Naive thymus-derived CD4-positive, alpha-beta T cell (primary cell): ENCODE measurements at regions not wholly inside any gene's neighbourhood (a gene's known extent, or its start where the extent isn't known, plus 50 kb on each side); places are given as distances from the start of the nearest gene placed in this dataset.

ENCODE experiments used
- ATAC-seq: fragments of 150-1000 bp; cut with Tn5 transposase; 2 replicates; pipeline ENCODE4 v1.10.0; 2021; ENCODE audit warnings: mild to moderate bottlenecking, moderate library complexity
- CTCF ChIA-PET: fragments of 350-600 bp; sonication (Branson Sonifier 250); formaldehyde crosslinking; loops from one replicate; lab custom pipeline; 2021; ENCODE audit warnings: antibody characterized with exemption; lab: Charles Lee
- POLR2A ChIA-PET: fragments of 350-600 bp; sonication (Branson Sonifier 250); formaldehyde crosslinking; loops from one replicate; lab custom pipeline; 2021; ENCODE audit warnings: antibody characterized with exemption, inconsistent platforms; lab: Charles Lee
- DNase-seq, 9 donors: peaks; one replicate each; pipeline versions ENCODE4 v3.0.0 to v3.0.0-alpha.2; 2020 to 2022; ENCODE audit warnings: mixed read lengths in 1 of 9
- H3K27ac ChIP-seq: one replicate; pipeline ENCODE4 v1.7.0; 2013; ENCODE audit warnings: mild to moderate bottlenecking, low read depth, low read length, moderate library complexity
- H3K27me3 ChIP-seq, 2 donors: one replicate each; pipeline ENCODE4 v1.7.0; 2013; ENCODE audit warnings: low read length in 2 of 2, mild to moderate bottlenecking in 2 of 2, moderate library complexity in 2 of 2; ENCODE audit not compliant: control insufficient read depth in 2 of 2, insufficient read depth in 2 of 2
- H3K36me3 ChIP-seq, 3 experiments: 1 replicate in 2 of 3; 2 replicates in 1 of 3; pipeline ENCODE4 v1.7.0; 2013; ENCODE audit warnings: low read length in 3 of 3, mild to moderate bottlenecking in 3 of 3, moderate library complexity in 1 of 3; ENCODE audit not compliant: insufficient read depth in 3 of 3, control insufficient read depth in 2 of 3
- H3K4me1 ChIP-seq, 2 donors: one replicate each; pipeline ENCODE4 v1.7.0; 2013; ENCODE audit warnings: low read length in 2 of 2, mild to moderate bottlenecking in 2 of 2, moderate library complexity in 1 of 2; ENCODE audit not compliant: control insufficient read depth in 2 of 2, insufficient read depth in 2 of 2
- H3K4me3 ChIP-seq: 2 replicates; pipeline ENCODE4 v1.7.0; 2013; ENCODE audit warnings: mild to moderate bottlenecking, low read length
- H3K9me3 ChIP-seq, 3 experiments: 1 replicate in 2 of 3; 2 replicates in 1 of 3; pipeline ENCODE4 v1.7.0; 2013; ENCODE audit warnings: low read length in 3 of 3; ENCODE audit not compliant: control insufficient read depth in 2 of 3
- H3K27ac Mint-ChIP-seq, 9 donors: one replicate each; pipeline ENCODE4 v1.8.0; 2020 to 2022; ENCODE audit warnings: mixed read lengths in 9 of 9, mild to moderate bottlenecking in 8 of 9, moderate library complexity in 5 of 9, inconsistent platforms in 2 of 9
- H3K27me3 Mint-ChIP-seq, 5 donors: one replicate each; pipeline ENCODE4 v1.8.0; 2021 to 2022; ENCODE audit warnings: mixed read lengths in 5 of 5, mild to moderate bottlenecking in 1 of 5
- H3K36me3 Mint-ChIP-seq, 5 donors: one replicate each; pipeline ENCODE4 v1.8.0; 2020 to 2022; ENCODE audit warnings: mixed read lengths in 5 of 5, mild to moderate bottlenecking in 3 of 5, inconsistent platforms in 1 of 5
- H3K4me1 Mint-ChIP-seq, 7 donors: one replicate each; pipeline ENCODE4 v1.8.0; 2020 to 2022; ENCODE audit warnings: mixed read lengths in 7 of 7, mild to moderate bottlenecking in 3 of 7, inconsistent platforms in 1 of 7
- H3K4me3 Mint-ChIP-seq, 10 donors: one replicate each; pipeline ENCODE4 v1.8.0; 2020 to 2022; ENCODE audit warnings: mild to moderate bottlenecking in 10 of 10, mixed read lengths in 10 of 10, moderate library complexity in 6 of 10, inconsistent platforms in 2 of 10
- H3K9me3 Mint-ChIP-seq, 11 donors: one replicate each; pipeline ENCODE4 v1.8.0; 2020 to 2022; ENCODE audit warnings: mixed read lengths in 11 of 11, mild to moderate bottlenecking in 4 of 11, inconsistent platforms in 1 of 11, moderate library complexity in 1 of 11
- intact Hi-C, 2 donors: fragments of 100-400 bp; cut with micrococcal nuclease; formaldehyde crosslinking; loops; one replicate each; pipeline ENCODE4 v1.15.1; 2023

DNA sequence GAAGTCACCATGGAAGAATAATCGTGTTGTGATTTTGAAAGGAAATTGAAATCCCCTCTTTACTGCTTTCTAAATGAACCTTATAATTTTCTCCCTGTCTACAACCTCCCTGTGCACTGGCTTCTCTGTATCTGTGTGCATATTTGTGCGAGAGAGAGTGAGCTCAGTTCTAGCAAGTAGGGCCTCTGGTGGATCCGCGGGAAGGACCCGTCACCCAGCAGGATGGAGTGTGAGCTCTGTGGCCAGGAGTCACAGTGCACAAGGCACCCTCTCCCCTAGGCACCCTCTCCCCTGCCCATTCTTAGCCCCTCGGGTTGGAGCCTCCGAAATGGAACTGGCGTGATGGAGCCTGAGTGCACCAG is 109.0 kb downstream of the TRIM29 start:
- H3K27me3 Mint-ChIP-seq, result peaks cover 2 to 21% (median 11%) of the 10 kb centered on the region in 5 donors
- CTCF ChIA-PET, result no interaction called here
- H3K36me3 Mint-ChIP-seq, result no peaks in the 10 kb centered on the region
- no peak for ATAC-seq
- no peak for DNase-seq
- H3K4me1 Mint-ChIP-seq, result no peaks in the 10 kb centered on the region
- Histone ChIP-seq H3K4me3 (no peak overlapping the region), H3K9me3 (no peaks in the 10 kb centered on the region), H3K27ac (no peak overlapping the region), H3K27me3 (no peaks in the 10 kb centered on the region), H3K4me1 (no peaks in the 10 kb centered on the region), H3K36me3 (no peaks in the 10 kb centered on the region)
- intact Hi-C loops, result no loop called here
- no peak overlapping the region for H3K4me3 Mint-ChIP-seq
- peaks cover 0 to 4% (median 0%) of the 10 kb centered on the region in 11 donors for H3K9me3 Mint-ChIP-seq
- H3K27ac Mint-ChIP-seq, result no peak overlapping the region
- POLR2A ChIA-PET, result no interaction called here

DNA sequence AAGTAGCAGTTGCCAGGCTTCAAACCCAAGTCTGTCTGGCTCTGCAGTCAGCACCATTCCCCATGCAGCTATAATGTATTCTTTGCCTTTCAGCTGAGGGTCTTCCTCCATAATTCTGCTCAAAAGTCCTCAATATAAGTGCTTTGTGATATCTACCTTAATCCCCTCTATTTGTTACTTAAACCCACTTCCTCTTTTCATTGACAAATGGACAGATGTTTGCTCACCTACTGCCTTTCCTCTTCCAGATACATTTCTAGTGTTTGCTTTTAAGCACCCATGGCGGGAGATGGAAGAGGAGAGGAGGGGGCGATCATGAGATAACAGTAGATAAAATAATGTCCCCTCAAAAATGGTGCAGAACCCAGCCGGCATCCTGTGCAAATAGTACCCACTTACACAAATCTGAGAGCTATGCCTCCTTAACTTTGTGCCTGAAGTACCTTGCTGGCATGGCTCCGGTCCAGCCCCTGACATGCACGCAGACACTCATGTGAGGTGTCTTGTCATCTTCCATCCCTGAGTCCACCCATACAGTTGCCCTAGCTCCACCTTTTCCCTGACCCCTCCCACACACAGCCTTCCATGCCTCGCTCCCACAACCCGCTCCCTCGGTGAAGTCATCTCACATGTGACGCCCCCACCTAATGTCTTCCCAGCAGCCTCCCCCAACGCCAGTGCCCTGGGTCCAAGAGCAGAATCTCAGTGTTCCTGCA is 109.6 kb downstream of the TRIM29 start:
- Histone ChIP-seq H3K9me3 (no peaks in the 10 kb centered on the region), H3K4me3 (no peak overlapping the region), H3K27ac (no peak overlapping the region), H3K4me1 (no peaks in the 10 kb centered on the region), H3K27me3 (no peaks in the 10 kb centered on the region), H3K36me3 (no peaks in the 10 kb centered on the region)
- Mint-ChIP-seq H3K9me3 (peaks cover 0 to 4% (median 0%) of the 10 kb centered on the region in 11 donors), H3K4me1 (no peaks in the 10 kb centered on the region), H3K4me3 (no peak overlapping the region), H3K36me3 (no peaks in the 10 kb centered on the region), H3K27me3 (peaks cover 2 to 27% (median 13%) of the 10 kb centered on the region in 5 donors), H3K27ac (no peak overlapping the region)
- CTCF ChIA-PET, result no interaction called here
- ATAC-seq (no peak), DNase-seq (no peak)
- intact Hi-C loops, result no loop called here
- POLR2A ChIA-PET, result no interaction called here

DNA sequence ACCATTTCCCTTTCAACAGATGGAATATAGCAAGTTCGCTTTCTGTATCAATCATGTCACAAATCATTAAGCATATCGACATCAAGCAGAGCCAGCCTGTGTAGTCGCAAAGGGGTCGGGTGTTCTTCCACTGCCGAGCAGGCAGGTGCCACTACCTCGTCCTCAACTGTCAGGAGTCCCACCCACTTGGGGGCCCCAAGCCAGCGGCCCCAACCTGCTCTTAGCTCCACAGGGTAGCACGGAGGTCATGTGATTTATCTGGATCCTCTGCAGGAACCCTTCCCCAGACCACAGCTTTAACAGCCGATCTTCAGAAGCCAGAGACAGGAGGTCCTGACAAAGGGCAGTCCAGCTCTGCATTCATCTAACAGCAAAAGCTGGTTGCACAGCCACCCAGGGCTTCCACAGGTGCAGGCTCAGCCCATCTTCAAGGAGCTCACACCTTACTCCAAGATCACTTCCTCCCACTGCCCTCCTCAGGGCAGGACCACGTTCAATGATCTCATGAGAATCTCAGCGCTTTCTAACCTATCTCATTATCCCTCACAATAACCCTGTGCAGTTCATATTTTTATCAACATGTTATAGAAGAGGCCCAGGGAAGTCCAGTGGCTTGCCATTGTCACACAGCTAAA is 110.2 kb downstream of the TRIM29 start:
- H3K27ac Mint-ChIP-seq, result no peak overlapping the region
- no peaks in the 10 kb centered on the region for H3K4me1 Mint-ChIP-seq
- H3K4me1 ChIP-seq, result no peaks in the 10 kb centered on the region

DNA sequence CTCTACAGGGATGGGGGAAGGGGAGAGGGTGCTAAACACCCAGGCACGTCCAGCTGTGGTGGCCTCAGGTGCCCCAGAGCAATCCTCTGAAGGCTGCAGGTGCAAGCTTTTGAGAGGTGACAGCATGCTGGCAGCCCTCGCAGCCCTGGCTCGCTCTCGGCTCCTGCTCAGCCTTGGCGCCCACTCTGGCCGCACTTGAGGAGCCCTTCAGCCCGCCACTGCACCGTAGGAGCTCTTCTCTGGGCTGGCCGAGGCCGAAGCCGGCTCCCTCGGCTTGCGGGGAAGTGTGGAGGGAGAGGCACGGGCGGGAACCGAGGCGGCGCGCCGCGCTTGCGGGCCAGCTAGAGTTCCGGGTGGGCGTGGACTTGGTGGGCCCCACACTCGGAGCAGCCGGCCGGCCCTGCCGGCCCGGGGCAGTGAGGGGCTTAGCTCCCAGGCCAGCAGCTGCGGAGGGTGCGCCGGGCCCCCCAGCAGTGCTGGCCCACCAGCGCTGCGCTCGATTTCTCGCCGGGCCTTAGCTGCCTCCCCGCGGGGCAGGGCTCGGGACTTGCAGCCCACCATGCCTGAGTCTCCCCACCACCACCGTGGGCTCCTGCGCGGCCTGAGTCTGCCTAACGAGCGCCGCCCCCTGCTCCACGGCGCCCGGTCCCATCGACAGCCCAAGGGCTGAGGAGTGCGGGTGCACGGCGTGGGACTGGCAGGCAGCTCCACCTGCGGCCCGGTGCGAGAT is 112.1 kb downstream of the TRIM29 start:
- Mint-ChIP-seq H3K9me3 (peaks cover 0 to 2% (median 0%) of the 10 kb centered on the region in 11 donors), H3K27me3 (peaks cover 0 to 33% (median 21%) of the 10 kb centered on the region in 5 donors), H3K4me3 (no peak overlapping the region), H3K4me1 (no peaks in the 10 kb centered on the region), H3K36me3 (no peaks in the 10 kb centered on the region), H3K27ac (no peak overlapping the region)
- no peak overlapping the region for H3K27ac ChIP-seq
- ATAC-seq (no peak), DNase-seq (no peak)
- ChIA-PET POLR2A (no interaction called here), CTCF (no interaction called here)
- no peaks in the 10 kb centered on the region for H3K9me3 ChIP-seq
- intact Hi-C loops, result no loop called here
- no peaks in the 10 kb centered on the region for H3K36me3 ChIP-seq
- H3K4me3 ChIP-seq, result no peak overlapping the region
- H3K4me1 ChIP-seq, result no peaks in the 10 kb centered on the region
- no peaks in the 10 kb centered on the region for H3K27me3 ChIP-seq

More for the DNA sequence above, 110.2 kb downstream of the TRIM29 start:
- H3K27ac ChIP-seq, result no peak overlapping the region
- intact Hi-C loops, result no loop called here
- H3K27me3 ChIP-seq, result no peaks in the 10 kb centered on the region
- no peaks in the 10 kb centered on the region for H3K36me3 ChIP-seq
- DNase-seq (no peak), ATAC-seq (no peak)
- CTCF ChIA-PET, result no interaction called here
- no peaks in the 10 kb centered on the region for H3K36me3 Mint-ChIP-seq
- H3K4me3 Mint-ChIP-seq, result no peak overlapping the region
- H3K27me3 Mint-ChIP-seq, result peaks cover 2 to 32% (median 17%) of the 10 kb centered on the region in 5 donors
- POLR2A ChIA-PET, result no interaction called here
- H3K9me3 ChIP-seq, result no peaks in the 10 kb centered on the region
- H3K4me3 ChIP-seq, result no peak overlapping the region
- peaks cover 0 to 2% (median 0%) of the 10 kb centered on the region in 11 donors for H3K9me3 Mint-ChIP-seq

DNA sequence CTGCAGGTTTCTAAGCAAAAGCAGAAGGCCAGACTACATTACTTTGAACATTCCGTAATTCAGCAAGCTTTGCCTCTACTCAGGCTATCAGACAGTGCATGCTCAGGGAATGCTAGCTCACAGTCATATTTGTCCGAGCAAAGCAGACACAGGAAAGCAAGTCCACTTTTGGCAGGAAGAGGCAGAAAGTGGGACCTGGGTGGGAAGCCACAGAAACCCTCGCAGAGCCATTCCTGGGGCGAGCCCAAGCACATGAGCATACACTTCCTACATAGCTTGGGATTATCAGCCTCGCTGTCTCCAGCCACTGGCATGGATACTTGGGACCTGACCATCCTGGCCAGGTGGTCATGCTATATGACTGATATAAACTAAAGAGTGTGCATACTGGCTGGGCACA is 113.3 kb downstream of the TRIM29 start:
- peaks cover 0 to 41% (median 21%) of the 10 kb centered on the region in 5 donors for H3K27me3 Mint-ChIP-seq
- Histone ChIP-seq H3K27me3 (no peaks in the 10 kb centered on the region), H3K36me3 (no peaks in the 10 kb centered on the region), H3K27ac (no peak overlapping the region), H3K4me1 (no peaks in the 10 kb centered on the region), H3K9me3 (no peaks in the 10 kb centered on the region), H3K4me3 (no peak overlapping the region)
- H3K4me1 Mint-ChIP-seq, result no peaks in the 10 kb centered on the region
- ATAC-seq, result no peak
- H3K36me3 Mint-ChIP-seq, result no peaks in the 10 kb centered on the region
- intact Hi-C loops, result no loop called here
- no peak overlapping the region for H3K4me3 Mint-ChIP-seq
- DNase-seq, result no peak
- H3K27ac Mint-ChIP-seq, result no peak overlapping the region
- H3K9me3 Mint-ChIP-seq, result peaks cover 0 to 2% (median 0%) of the 10 kb centered on the region in 11 donors
- CTCF ChIA-PET, result no interaction called here
- POLR2A ChIA-PET, result no interaction called here

DNA sequence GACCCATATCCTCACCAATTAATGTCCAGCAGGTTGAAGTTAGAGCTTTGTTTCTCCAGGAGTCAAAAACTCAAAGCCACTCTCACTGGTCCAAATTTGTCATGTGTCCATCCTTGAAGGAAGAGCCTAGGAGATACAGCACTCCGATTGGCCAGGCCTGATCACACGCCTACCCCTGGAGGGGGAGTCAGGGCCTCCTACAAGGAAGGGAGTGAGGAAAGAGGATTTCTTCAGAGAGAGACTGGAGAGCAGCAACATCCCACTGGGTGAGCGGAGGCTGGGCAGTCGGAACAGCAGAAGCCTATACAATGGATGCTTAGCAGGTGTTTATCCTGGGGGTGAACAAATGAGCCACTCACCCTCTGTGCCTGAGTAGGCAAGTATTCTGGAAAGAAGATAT is 113.9 kb downstream of the TRIM29 start:
- H3K27me3 ChIP-seq, result no peaks in the 10 kb centered on the region
- ATAC-seq (no peak), DNase-seq (no peak)
- H3K9me3 ChIP-seq, result no peaks in the 10 kb centered on the region
- H3K27ac ChIP-seq, result no peak overlapping the region
- peaks cover 0 to 41% (median 21%) of the 10 kb centered on the region in 5 donors for H3K27me3 Mint-ChIP-seq
- H3K4me3 Mint-ChIP-seq, result no peak overlapping the region
- intact Hi-C loops, result no loop called here
- no peak overlapping the region for H3K4me3 ChIP-seq
- ChIA-PET CTCF (no interaction called here), POLR2A (no interaction called here)
- no peaks in the 10 kb centered on the region for H3K4me1 Mint-ChIP-seq
- H3K9me3 Mint-ChIP-seq, result peaks cover 0 to 2% (median 0%) of the 10 kb centered on the region in 11 donors
- H3K4me1 ChIP-seq, result no peaks in the 10 kb centered on the region
- no peaks in the 10 kb centered on the region for H3K36me3 ChIP-seq
- no peaks in the 10 kb centered on the region for H3K36me3 Mint-ChIP-seq
- no peak overlapping the region for H3K27ac Mint-ChIP-seq
